Left ventricle myocardium superior (tissue), 1 donor: ENCODE measurements at regions not wholly inside any gene's neighbourhood (a gene's known extent, or its start where the extent isn't known, plus 50 kb on each side); places are given as distances from the start of the nearest gene placed in this dataset.

ENCODE experiments used
- ATAC-seq: fragments of 200-7000 bp; cut with Tn5 transposase; one replicate; pipeline ENCODE4 v1.9.1; 2020; ENCODE audit warnings: mild to moderate bottlenecking, moderate library complexity
- DNase-seq: peaks from one replicate; pipeline ENCODE4 v3.0.0-alpha.2; 2020
- intact Hi-C: fragments of 100-400 bp; cut with micrococcal nuclease; formaldehyde crosslinking; loops from one replicate; pipeline ENCODE4 v1.11.0; 2022
- donor health status: DM: no; HTN: yes; CAD: no; lungs with severe emphysema.

DNA sequence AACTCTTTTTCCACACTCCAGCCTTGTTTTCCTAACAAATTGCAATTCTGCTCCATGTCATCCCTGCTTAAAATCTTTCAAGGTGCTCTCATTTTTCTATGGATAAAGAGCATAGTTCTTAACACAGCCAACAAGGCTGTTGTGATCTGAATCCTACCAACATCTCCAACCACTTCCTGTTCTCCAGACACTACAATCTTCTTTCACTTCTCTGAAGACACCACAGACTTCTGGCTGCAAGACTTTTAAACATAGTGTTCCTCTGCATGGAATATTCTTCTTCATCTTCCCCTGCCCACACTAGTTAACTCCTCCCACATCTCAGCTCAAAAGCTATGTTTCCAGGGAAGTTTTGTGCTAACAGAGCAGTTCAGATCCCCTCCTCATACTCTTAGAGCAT is 404.8 kb downstream of the MAN2A1 start:
- no peak for DNase-seq
- ATAC-seq, result no peak
- intact Hi-C loops, result no loop called here

GRCh38 chr5:110096419-110096818 is 406.7 kb downstream of the MAN2A1 start:
- intact Hi-C loops, result no loop called here

DNA sequence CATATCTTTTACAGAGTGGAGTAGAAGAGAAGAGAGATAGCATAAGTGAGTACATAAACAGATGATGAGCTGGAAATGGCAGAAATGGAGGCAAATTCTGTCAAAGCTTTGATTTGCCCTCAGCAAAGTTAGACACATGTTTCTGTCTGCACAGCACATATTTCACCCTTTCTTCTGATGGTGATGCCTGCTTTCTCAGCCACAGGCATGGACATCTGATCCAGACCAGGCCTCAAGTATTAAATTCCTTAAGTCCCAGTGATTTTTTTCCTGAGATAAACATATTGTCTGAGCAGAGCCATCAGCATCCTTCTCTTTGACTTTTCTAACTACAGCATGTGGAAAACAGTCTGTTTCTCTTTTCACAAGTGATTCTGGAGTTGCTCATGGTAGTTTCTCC is 409.8 kb downstream of the MAN2A1 start:
- no peak for DNase-seq
- no peak for ATAC-seq
- intact Hi-C loops, result no loop called here

More at GRCh38 chr5:110096419-110096818, 406.7 kb downstream of the MAN2A1 start:
- DNase-seq, result no peak
- ATAC-seq, result no peak

- DNase-seq (no peak), ATAC-seq (no peak)
- intact Hi-C loops, result no loop called here
Observed at GRCh38 chr5:110103081-110103480, 413.4 kb downstream of the MAN2A1 start.

DNA sequence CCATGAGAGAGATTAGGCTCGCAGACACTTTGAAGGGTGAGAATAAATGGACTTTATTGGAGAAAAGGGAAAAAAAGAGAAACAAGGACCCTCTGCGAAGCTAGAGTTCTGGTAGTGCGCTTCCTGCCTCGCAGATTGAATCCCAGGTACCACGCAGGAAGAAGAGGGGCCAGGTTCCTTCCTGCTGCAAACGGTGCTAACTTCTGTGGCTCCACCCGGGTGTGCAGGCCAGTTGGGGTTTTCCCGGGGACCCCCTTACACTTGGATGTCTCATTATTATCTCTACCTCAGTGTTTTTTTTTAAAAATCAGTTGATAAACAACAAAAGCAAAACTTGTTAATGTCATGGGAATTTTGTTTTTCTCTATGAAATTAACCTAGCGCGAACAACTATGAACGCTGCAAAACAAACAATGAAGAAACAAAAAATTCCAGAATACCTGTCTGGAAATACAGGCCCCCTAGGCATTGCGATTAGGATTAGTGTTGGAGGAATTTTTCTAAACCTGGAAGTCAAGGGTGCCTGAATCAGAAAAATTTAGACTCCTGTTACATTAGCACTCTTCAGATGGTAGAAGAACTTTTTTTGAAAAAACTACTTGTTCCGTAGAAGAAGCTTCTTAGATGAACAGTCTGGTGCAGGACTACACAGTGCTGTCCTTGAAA is 414.5 kb downstream of the MAN2A1 start:
- no peak for DNase-seq
- ATAC-seq, result no peak
- intact Hi-C loops, result no loop called here

DNA sequence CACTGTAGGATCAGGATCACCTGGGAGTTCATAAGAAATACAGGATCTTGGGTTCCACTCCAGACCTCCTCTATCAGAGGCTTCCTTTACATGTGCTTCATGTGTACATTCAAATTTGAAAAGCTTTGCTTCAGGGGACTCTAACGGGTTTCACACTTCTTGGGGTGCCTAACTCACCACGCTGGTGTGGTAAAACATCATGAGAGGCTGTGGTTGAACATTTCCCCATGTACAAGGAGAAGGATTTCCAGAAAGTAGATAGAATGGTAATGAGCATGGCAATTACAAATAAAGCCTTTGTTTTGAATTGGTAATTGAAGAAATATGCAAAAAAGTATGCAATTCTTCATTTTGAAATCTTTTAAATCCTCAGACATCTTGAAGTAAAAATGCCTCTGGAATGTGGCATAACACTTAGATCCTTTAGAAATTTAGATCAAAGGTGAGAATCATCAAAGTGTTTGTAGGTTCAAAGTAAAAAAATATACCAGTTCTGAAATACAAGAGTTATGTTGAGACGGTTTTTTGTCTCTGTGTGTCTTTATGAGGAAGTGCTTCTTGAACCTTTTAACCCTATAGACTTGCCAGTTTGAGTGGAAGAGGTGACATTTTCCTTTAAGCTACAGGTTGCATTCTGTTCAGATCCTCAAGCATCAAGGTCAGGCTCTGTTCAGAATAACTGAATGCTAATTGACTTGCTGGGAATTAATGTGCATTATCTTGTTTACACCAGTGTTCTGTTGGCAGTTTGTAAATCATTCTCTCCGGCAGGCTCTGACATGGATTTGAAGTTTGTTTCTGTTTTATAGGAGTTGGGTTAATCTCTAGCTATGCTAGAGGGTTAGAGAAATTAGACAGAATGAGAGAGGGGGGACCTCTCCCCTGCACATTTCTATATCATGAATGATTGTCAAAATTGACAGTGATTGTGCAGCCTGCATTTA is 415.3 kb downstream of the MAN2A1 start:
- intact Hi-C loops, result no loop called here
- ATAC-seq (no peak), DNase-seq (no peak)

DNA sequence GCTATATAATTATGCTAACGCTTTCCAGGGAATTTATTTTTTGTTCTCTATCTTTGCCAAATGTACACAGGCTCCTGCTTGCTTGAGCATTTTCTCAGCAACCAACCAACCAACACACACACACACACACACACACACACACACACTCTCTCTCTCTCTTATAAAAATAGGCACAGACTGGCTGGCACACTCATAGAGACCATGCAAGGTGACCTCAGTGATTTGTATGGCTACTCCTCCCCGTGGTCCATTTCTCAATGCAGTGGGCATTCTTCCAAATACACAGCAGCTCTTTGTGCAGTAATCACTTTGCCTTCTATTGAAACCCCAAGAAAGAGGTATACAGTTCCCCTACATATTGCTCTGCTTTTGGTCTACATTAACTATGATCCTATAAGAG is 416.0 kb downstream of the MAN2A1 start:
- peak; percentile 93 for ATAC-seq
- DNase-seq, result no peak
- intact Hi-C loops, result no loop called here

DNA sequence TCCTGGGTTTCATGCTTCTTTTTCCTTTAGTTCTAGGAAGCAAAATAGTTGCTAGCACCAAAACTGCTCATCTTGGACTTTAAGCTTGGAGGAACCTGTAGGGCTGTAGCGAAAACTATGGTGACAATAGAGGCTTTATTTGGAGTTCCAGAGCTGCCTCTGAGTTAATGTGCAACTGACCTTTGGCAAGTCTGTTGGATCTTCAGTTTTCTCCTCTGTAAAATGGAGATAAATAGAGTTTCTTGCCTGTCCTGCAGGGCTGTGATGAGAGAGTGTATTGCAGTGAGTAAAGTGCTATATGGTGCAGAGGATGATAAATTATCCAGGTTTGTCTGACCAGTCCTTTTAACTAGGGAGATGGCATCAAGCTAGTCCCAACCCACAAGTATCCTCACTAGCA is 417.0 kb downstream of the MAN2A1 start:
- no peak for ATAC-seq
- DNase-seq, result no peak
- intact Hi-C loops, result no loop called here

GRCh38 chr5:110108520-110108919 is 418.8 kb downstream of the MAN2A1 start:
- intact Hi-C loops, result no loop called here
- DNase-seq (no peak), ATAC-seq (no peak)

DNA sequence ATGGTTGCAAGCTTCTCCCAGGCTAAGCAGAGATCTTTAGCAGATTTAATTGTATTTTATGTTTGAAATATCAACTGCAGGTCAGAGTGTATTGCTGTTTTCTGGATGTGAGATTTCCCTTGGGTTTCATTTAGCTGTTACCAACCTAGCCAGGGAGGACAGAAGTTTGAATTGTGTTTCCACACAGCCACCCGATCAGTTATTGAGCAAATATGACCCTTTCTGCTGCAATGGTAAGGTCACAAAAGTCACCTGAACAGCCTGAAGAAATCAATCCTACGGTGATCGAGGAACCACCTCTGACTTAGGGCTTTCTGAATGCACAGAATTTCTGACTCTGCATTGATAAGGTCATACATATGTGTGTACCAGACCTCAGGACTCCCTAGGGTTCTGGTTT is 419.9 kb downstream of the MAN2A1 start:
- intact Hi-C loops, result no loop called here

DNA sequence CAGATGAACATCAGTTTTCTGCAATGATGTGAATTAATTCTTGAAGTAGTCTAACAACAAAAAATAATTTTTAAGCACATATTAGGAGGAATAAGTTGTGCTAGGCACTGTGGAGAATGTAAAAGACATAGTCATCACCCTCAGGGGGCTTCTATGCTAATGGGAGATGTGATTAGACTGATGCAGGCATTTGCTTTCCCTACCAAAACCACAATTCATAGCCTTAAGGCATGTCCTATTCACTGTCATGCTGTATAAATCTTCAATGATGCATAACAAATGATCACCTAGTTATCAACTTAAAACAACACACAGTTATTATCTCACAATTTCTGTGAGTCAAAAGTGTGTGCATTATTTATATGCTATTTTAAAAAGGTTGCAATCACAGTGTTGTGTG is 422.6 kb downstream of the MAN2A1 start:
- no peak for ATAC-seq
- no peak for DNase-seq
- intact Hi-C loops, result no loop called here

More for the DNA sequence above, 419.9 kb downstream of the MAN2A1 start:
- DNase-seq (no peak), ATAC-seq (no peak)

DNA sequence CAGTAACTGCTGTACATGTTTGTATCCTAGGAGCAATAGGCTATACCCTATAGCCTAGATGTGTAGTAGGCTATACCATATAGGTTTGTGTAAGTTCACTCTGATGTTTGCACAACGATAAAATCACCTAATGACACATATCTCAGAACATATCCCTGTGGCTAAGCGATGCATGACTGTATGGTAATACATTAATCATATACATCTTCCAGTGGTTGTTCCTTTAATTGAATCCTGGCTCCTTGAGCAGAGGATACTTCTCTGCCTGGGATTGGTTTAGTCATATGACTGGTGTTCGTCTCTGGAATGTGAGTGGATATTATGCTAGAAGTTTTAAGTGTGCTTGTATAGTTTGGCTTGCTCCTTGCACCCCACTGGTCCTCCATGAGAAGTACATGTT is 425.8 kb downstream of the MAN2A1 start:
- DNase-seq (no peak), ATAC-seq (no peak)
- intact Hi-C loops, result no loop called here

DNA sequence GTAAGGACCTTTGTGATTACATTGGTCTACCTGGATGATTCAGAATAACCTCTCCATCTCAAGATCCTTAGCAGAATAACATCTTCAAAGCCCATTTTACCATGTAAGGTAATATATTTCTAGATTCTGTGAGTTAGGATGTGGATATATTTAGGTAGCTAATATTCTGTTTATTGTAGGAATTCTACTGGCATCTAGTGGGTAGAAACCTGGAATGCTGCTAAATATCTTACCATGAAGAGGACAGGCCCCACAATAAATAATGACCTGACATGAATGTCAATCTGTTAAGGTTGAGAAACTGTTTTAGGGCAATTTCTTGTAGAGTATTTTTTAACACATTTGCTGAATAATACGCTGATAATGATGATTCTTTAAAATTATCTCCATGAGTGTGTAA is 426.8 kb downstream of the MAN2A1 start:
- DNase-seq (no peak), ATAC-seq (no peak)
- intact Hi-C loops, result no loop called here

DNA sequence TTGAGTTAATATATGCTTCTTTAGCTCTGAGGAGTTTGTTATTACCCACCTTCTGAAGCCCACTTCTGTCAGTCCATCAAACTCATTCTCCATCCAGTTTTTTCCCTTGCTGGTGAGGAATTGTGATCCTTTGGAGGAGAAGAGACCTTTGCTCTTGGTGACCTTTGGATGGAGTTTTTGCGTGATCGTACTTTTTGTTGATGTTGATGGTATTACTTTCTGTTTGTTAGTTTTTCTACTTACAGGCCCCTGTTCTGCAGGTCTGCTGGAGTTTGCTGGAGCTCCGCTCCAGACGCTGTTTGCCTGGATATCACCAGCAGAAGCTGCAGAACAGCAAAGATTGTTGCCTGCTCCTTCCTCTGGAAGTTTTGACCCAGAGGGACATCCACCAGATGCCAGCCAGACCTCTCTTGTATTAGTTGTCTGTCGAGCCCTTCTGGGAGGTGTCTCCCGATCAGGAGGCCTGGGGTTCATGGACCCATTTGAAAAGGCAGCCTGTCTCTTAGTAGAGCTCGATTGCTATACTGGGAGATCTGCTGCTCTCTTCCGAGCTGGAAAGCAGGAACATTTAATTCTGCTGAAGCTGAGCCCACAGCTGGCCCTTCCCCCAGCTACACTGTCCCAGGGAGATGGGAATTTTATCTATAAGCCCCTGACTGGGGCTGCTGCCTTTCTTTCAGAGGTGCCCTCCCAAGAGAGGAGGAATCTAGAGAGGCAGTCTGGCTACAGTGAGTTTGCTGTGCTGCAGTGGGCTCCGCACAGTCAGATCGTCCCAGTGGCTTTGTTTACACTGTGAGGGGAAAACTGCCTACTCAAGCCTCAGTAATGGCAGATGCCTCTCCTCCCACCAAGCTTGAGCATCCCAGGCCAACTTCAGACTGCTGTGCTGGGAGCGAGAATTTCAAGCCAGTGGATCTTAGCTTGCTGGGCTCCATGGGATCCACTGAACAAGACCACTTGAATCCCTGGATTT is 445.5 kb downstream of the MAN2A1 start:
- no peak for DNase-seq
- intact Hi-C loops, result no loop called here
- no peak for ATAC-seq

GRCh38 chr5:110150199-110150598 is 460.5 kb downstream of the MAN2A1 start:
- intact Hi-C loops, result no loop called here
- no peak for ATAC-seq
- DNase-seq, result no peak

DNA sequence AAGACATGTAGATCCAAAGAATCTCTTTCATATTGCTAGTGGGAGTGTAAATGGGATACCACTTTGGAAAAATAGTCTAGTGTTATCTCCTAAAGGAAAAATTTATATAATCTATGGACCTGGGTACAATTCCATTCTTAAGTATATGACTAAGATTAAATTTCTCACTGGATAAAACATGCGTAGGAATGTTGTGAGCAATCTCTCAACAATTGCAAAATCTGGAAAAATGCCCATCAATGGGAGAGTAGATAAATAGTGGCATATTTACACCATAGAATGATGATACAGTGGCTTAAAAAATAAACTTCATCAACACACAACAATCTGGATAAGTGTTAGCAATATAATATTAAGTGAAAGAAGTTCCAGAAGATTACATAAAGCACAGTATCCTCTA is 469.5 kb downstream of the MAN2A1 start:
- DNase-seq (no peak), ATAC-seq (no peak)
- intact Hi-C loops, result no loop called here

- ATAC-seq (no peak), DNase-seq (no peak)
Observed at GRCh38 chr5:110161162-110161561, 471.4 kb downstream of the MAN2A1 start.

DNA sequence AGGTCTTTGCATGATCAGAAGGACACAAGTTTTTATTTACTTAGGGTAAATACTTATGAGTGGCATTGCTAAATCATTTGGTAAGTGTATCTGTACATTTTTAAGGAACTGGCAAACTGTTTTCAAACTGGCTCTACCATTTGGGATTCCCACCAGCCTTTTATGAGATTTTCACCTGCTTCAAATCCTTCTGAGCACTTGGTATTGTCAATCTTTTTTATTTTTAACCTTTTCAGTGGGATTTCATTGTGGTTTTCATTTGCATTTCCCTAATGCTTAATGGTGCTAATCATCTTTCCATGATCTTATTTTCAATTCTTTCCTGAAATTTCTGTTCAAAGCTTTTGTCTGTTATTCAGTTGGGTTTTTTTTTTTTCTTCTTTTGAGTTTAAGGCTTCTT is 475.6 kb downstream of the MAN2A1 start:
- no peak for ATAC-seq
- intact Hi-C loops, result no loop called here
- DNase-seq, result no peak

More at GRCh38 chr5:110161162-110161561, 471.4 kb downstream of the MAN2A1 start:
- intact Hi-C loops, result no loop called here

- no peak for ATAC-seq
- intact Hi-C loops, result no loop called here
Observed at GRCh38 chr5:110167384-110167783, 477.7 kb downstream of the MAN2A1 start.

GRCh38 chr5:110169461-110169860 is 479.7 kb downstream of the MAN2A1 start:
- ATAC-seq, result no peak
- DNase-seq, result no peak
- intact Hi-C loops, result no loop called here

More at GRCh38 chr5:110167384-110167783, 477.7 kb downstream of the MAN2A1 start:
- no peak for DNase-seq
